ENCODE measurements at regions not wholly inside any gene's neighbourhood (a gene's known extent, or its start where the extent isn't known, plus 50 kb on each side); places are given as distances from the start of the nearest gene placed in this dataset.
"Not testable (repeated sequence)": the region's sequence is repeated elsewhere in the genome, so short reads cannot be mapped to it uniquely, and the experiment has no call there.

GRCh38 chr6:74505391-74505790 is 700.5 kb downstream of the COL12A1 start:
- no peak for DNase-seq (ENCODE audit: low spot score)
- H3K27ac ChIP-seq: no peak overlapping the region
- ChIA-PET POLR2A (ENCODE audit: low non-redundant PET) (no interaction called here), CTCF (interaction anchor here (0.6 kb wide), 1 partner anchor 14 kb away, joined by 4 read pairs; no protein-coding TSS in a partner anchor)
- TF ChIP-seq CTCF (conservative IDR thresholded peaks at IDR 0.05; ENCODE audit: low read depth): no peak

- ChIA-PET POLR2A (ENCODE audit: low non-redundant PET) (no interaction called here), CTCF (no interaction called here)
- H3K27ac ChIP-seq: no peak overlapping the region
- no peak for TF ChIP-seq CTCF (conservative IDR thresholded peaks at IDR 0.05; ENCODE audit: low read depth)
- DNase-seq (ENCODE audit: low spot score): no peak
These were observed 700.9 kb downstream of the COL12A1 start for GRCh38 chr6:74504941-74505340.

GRCh38 chr6:74492587-74492986 is 713.3 kb downstream of the COL12A1 start:
- DNase-seq (ENCODE audit: low spot score): no peak
- ChIA-PET POLR2A (ENCODE audit: low non-redundant PET) (no interaction called here), CTCF (no interaction called here)
- no peak overlapping the region for H3K27ac ChIP-seq
- TF ChIP-seq CTCF (conservative IDR thresholded peaks at IDR 0.05; ENCODE audit: low read depth): no peak

- no peak for DNase-seq (ENCODE audit: low spot score)
- no peak for TF ChIP-seq CTCF (conservative IDR thresholded peaks at IDR 0.05; ENCODE audit: low read depth)
- POLR2A ChIA-PET (ENCODE audit: low non-redundant PET): no interaction called here
- H3K27ac ChIP-seq: no peak overlapping the region
- CTCF ChIA-PET: no interaction called here
These were observed 713.9 kb downstream of the COL12A1 start for GRCh38 chr6:74491844-74492374.

- CTCF ChIA-PET; POLR2A ChIA-PET (ENCODE audit: low non-redundant PET); DNase-seq (ENCODE audit: low spot score): not testable (repeated sequence)
These were observed 717.1 kb downstream of the COL12A1 start for GRCh38 chr6:74488726-74489125.

GRCh38 chr6:74482180-74482579 is 723.7 kb downstream of the COL12A1 start:
- H3K27ac ChIP-seq: no peak overlapping the region
- no peak for DNase-seq (ENCODE audit: low spot score)
- CTCF ChIA-PET: no interaction called here
- POLR2A ChIA-PET (ENCODE audit: low non-redundant PET): no interaction called here
- TF ChIP-seq CTCF (conservative IDR thresholded peaks at IDR 0.05; ENCODE audit: low read depth): no peak

More at GRCh38 chr6:74488726-74489125, 717.1 kb downstream of the COL12A1 start:
- H3K27ac ChIP-seq: not testable (repeated sequence)

- no peak for TF ChIP-seq CTCF (conservative IDR thresholded peaks at IDR 0.05; ENCODE audit: low read depth)
- ChIA-PET POLR2A (ENCODE audit: low non-redundant PET) (no interaction called here), CTCF (no interaction called here)
- DNase-seq (ENCODE audit: low spot score): no peak
- no peak overlapping the region for H3K27ac ChIP-seq
These were observed 725.3 kb downstream of the COL12A1 start for GRCh38 chr6:74480561-74480960.
